ENCODE measurements at regions not wholly inside any gene's neighbourhood (a gene's known extent, or its start where the extent isn't known, plus 50 kb on each side); places are given as distances from the start of the nearest gene placed in this dataset.
"Not testable (repeated sequence)": the region's sequence is repeated elsewhere in the genome, so short reads cannot be mapped to it uniquely, and the experiment has no call there.

GRCh38 chr13:55649485-55649884, 1491.2 kb upstream of the PRR20A start:
- no peak for DNase-seq (ENCODE audit: low read depth)

- DNase-seq (ENCODE audit: low read depth), result peak; percentile 29
These were observed 1488.1 kb upstream of the PRR20A start for GRCh38 chr13:55652657-55653056.

- DNase-seq (ENCODE audit: low read depth), result no peak
These were observed 1487.2 kb upstream of the PRR20A start for GRCh38 chr13:55653497-55653896.

GRCh38 chr13:55654243-55654642, 1486.5 kb upstream of the PRR20A start:
- no peak for DNase-seq (ENCODE audit: low read depth)

- DNase-seq (ENCODE audit: low read depth), result not testable (repeated sequence)
These were observed 1480.5 kb upstream of the PRR20A start for GRCh38 chr13:55660264-55660663.

GRCh38 chr13:55660851-55661250, 1479.9 kb upstream of the PRR20A start:
- no peak for DNase-seq (ENCODE audit: low read depth)

GRCh38 chr13:55661505-55661904, 1479.2 kb upstream of the PRR20A start:
- DNase-seq (ENCODE audit: low read depth), result no peak

- DNase-seq (ENCODE audit: low read depth), result no peak
These were observed 1476.5 kb upstream of the PRR20A start for GRCh38 chr13:55664178-55664577.

- no peak for DNase-seq (ENCODE audit: low read depth)
These were observed 1471.7 kb upstream of the PRR20A start for GRCh38 chr13:55669051-55669450.

GRCh38 chr13:55673910-55674309, 1466.8 kb upstream of the PRR20A start:
- no peak for DNase-seq (ENCODE audit: low read depth)

- DNase-seq (ENCODE audit: low read depth), result no peak
These were observed 1457.9 kb upstream of the PRR20A start for GRCh38 chr13:55682776-55683175.

- DNase-seq (ENCODE audit: low read depth), result no peak
These were observed 1435.2 kb upstream of the PRR20A start for GRCh38 chr13:55705526-55705925.

- DNase-seq (ENCODE audit: low read depth), result no peak
These were observed 1434.7 kb upstream of the PRR20A start for GRCh38 chr13:55705971-55706370.

- DNase-seq (ENCODE audit: low read depth), result no peak
These were observed 1426.6 kb upstream of the PRR20A start for GRCh38 chr13:55714120-55714519.

- DNase-seq (ENCODE audit: low read depth), result no peak
These were observed 1413.0 kb upstream of the PRR20A start for GRCh38 chr13:55727683-55728082.

GRCh38 chr13:55728247-55728646, 1412.5 kb upstream of the PRR20A start:
- no peak for DNase-seq (ENCODE audit: low read depth)

- no peak for DNase-seq (ENCODE audit: low read depth)
These were observed 1394.9 kb upstream of the PRR20A start for GRCh38 chr13:55745828-55746227.

- DNase-seq (ENCODE audit: low read depth), result peak; percentile 44
These were observed 1378.7 kb upstream of the PRR20A start for GRCh38 chr13:55761986-55762385.

- no peak for DNase-seq (ENCODE audit: low read depth)
These were observed 1363.1 kb upstream of the PRR20A start for GRCh38 chr13:55777612-55778011.

- DNase-seq (ENCODE audit: low read depth), result no peak
These were observed 1356.9 kb upstream of the PRR20A start for GRCh38 chr13:55783841-55784240.

GRCh38 chr13:55788548-55788947, 1352.2 kb upstream of the PRR20A start:
- no peak for DNase-seq (ENCODE audit: low read depth)

GRCh38 chr13:55792544-55793193, 1348.0 kb upstream of the PRR20A start:
- no peak for DNase-seq (ENCODE audit: low read depth)

- DNase-seq (ENCODE audit: low read depth), result peak; percentile 7
These were observed 1325.2 kb upstream of the PRR20A start for GRCh38 chr13:55815458-55816033.

All from HT1080 (cell line).